GM23338 (cell line): ENCODE measurements at regions not wholly inside any gene's neighbourhood (a gene's known extent, or its start where the extent isn't known, plus 50 kb on each side); places are given as distances from the start of the nearest gene placed in this dataset.

Experiments
- CREB1 ChIP-seq: fragments of 250-450 bp; sonication (Bioruptor Pico); IDR thresholded peaks from 2 replicates; pipeline ENCODE4 v1.5.0; 2020; ENCODE audit warnings: low read depth, mild to moderate bottlenecking, moderate library complexity
- EZH2 ChIP-seq: fragments of 200-600 bp; sonication (generic); IDR thresholded peaks from one replicate; pipeline ENCODE4 v1.8.0; 2017; ENCODE audit warnings: antibody characterized with exemption, mild to moderate bottlenecking, low read depth; ENCODE audit not compliant: unreplicated experiment
- EZH2phosphoT487 ChIP-seq: fragments of 200-600 bp; sonication (generic); IDR thresholded peaks from one replicate; pipeline ENCODE4 v1.8.1; 2018; ENCODE audit warnings: antibody characterized with exemption; ENCODE audit not compliant: unreplicated experiment
- NANOG ChIP-seq: IDR thresholded peaks from 2 replicates; pipeline ENCODE4 v1.6.1; 2016; ENCODE audit warnings: antibody characterized with exemption, borderline replicate concordance
- POLR2AphosphoS5 ChIP-seq: IDR thresholded peaks from 2 replicates; pipeline ENCODE4 v1.6.1; 2016; ENCODE audit warnings: antibody characterized with exemption, low read depth
- REST ChIP-seq: IDR thresholded peaks from one replicate; pipeline ENCODE4 v1.6.1; 2018; ENCODE audit warnings: antibody characterized with exemption; ENCODE audit not compliant: unreplicated experiment
- STAT1 ChIP-seq: IDR thresholded peaks from one replicate; pipeline ENCODE4 v1.6.1; 2016; ENCODE audit warnings: antibody characterized with exemption; ENCODE audit not compliant: unreplicated experiment
- TF ChIP-seq, protein P1 (sequence below), 2 experiments: fragments of 200-600 bp in 1 of 2; sonication (generic) in 1 of 2; conservative IDR thresholded peaks; 2 replicates each; pipeline versions ENCODE4 v1.5.1 to v1.6.1; 2016 to 2017; ENCODE audit warnings: antibody characterized with exemption in 2 of 2, low read depth in 2 of 2, mild to moderate bottlenecking in 2 of 2, moderate library complexity in 1 of 2

GRCh38 chr12:124408822-124409517 lies 114.1 kb downstream of the RFLNA start:
- no peak for TF ChIP-seq POLR2AphosphoS5
- TF ChIP-seq, protein P1, sequence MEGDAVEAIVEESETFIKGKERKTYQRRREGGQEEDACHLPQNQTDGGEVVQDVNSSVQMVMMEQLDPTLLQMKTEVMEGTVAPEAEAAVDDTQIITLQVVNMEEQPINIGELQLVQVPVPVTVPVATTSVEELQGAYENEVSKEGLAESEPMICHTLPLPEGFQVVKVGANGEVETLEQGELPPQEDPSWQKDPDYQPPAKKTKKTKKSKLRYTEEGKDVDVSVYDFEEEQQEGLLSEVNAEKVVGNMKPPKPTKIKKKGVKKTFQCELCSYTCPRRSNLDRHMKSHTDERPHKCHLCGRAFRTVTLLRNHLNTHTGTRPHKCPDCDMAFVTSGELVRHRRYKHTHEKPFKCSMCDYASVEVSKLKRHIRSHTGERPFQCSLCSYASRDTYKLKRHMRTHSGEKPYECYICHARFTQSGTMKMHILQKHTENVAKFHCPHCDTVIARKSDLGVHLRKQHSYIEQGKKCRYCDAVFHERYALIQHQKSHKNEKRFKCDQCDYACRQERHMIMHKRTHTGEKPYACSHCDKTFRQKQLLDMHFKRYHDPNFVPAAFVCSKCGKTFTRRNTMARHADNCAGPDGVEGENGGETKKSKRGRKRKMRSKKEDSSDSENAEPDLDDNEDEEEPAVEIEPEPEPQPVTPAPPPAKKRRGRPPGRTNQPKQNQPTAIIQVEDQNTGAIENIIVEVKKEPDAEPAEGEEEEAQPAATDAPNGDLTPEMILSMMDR (conservative IDR thresholded peaks at IDR 0.05; ENCODE audit: low read depth in 2 of 2): no peak
- TF ChIP-seq EZH2: no peak
- no peak for TF ChIP-seq EZH2phosphoT487
- TF ChIP-seq CREB1: no peak
- no peak for TF ChIP-seq REST
- TF ChIP-seq STAT1: no peak
- no peak for TF ChIP-seq NANOG
